Colonic mucosa (tissue), 4 donors: ENCODE measurements at regions not wholly inside any gene's neighbourhood (a gene's known extent, or its start where the extent isn't known, plus 50 kb on each side); places are given as distances from the start of the nearest gene placed in this dataset.

Source experiments
- DNase-seq: peaks from one replicate; pipeline ENCODE4 v3.0.0-alpha.2; 2020
- H3K27ac ChIP-seq: fragments of 200-600 bp; one replicate; pipeline ENCODE4 v1.8.0; 2021
- H3K27me3 ChIP-seq: fragments of 200-600 bp; one replicate; pipeline ENCODE4 v1.8.0; 2021
- H3K36me3 ChIP-seq: fragments of 200-600 bp; one replicate; pipeline ENCODE4 v1.8.0; 2021
- H3K4me1 ChIP-seq: fragments of 200-600 bp; one replicate; pipeline ENCODE4 v1.8.0; 2021; ENCODE audit warnings: mild to moderate bottlenecking
- H3K4me3 ChIP-seq: fragments of 200-600 bp; one replicate; pipeline ENCODE4 v1.8.0; 2021
- H3K9ac ChIP-seq, 2 donors: one replicate each; pipeline ENCODE4 v1.7.0; 2013; ENCODE audit warnings: control low read depth in 2 of 2, low read depth in 2 of 2, low read length in 2 of 2
- H3K9me3 ChIP-seq: fragments of 200-600 bp; one replicate; pipeline ENCODE4 v1.8.0; 2021
- intact Hi-C: fragments of 100-400 bp; cut with DNase I; formaldehyde crosslinking; loops from one replicate; pipeline ENCODE4 v1.14.1; 2022
- TF ChIP-seq, protein P1 (sequence below): fragments of 200-600 bp; IDR thresholded peaks from one replicate; pipeline ENCODE4 v1.8.0; 2022; ENCODE audit warnings: antibody characterized with exemption, mild to moderate bottlenecking
- donor health status: healthy.
- donor health status: DM: no; HTN: no; CAD: no.
- donor health status: DM: no; HTN: no; CAD: no.

DNA sequence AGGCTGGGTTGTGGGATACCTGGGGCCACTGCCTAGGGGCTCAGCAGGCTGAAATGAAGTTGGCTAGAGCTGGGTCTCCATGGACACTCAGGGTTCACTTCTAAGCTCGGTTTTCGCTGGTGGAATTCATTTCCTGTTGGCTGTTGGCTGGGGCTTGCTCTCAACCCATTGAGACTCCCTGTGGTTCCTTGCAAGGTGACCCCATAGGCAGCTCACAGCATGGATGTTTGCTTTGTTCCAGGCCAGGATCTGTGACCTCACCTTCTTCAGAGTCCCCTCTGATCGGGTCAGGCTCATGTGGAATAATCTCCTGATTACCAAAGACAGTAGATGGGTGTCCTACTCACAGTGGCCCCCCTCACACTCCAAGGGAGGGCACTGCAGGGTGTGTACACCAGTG is 229.3 kb downstream of the QKI start:
- H3K4me1 ChIP-seq, result no peaks in the 10 kb centered on the region
- H3K36me3 ChIP-seq, result no peaks in the 10 kb centered on the region
- no peak for DNase-seq
- no peak overlapping the region for H3K27ac ChIP-seq
- TF ChIP-seq, protein P1, sequence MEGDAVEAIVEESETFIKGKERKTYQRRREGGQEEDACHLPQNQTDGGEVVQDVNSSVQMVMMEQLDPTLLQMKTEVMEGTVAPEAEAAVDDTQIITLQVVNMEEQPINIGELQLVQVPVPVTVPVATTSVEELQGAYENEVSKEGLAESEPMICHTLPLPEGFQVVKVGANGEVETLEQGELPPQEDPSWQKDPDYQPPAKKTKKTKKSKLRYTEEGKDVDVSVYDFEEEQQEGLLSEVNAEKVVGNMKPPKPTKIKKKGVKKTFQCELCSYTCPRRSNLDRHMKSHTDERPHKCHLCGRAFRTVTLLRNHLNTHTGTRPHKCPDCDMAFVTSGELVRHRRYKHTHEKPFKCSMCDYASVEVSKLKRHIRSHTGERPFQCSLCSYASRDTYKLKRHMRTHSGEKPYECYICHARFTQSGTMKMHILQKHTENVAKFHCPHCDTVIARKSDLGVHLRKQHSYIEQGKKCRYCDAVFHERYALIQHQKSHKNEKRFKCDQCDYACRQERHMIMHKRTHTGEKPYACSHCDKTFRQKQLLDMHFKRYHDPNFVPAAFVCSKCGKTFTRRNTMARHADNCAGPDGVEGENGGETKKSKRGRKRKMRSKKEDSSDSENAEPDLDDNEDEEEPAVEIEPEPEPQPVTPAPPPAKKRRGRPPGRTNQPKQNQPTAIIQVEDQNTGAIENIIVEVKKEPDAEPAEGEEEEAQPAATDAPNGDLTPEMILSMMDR, result no peak
- no peak overlapping the region for H3K4me3 ChIP-seq
- no peaks in the 10 kb centered on the region for H3K27me3 ChIP-seq
- intact Hi-C loops, result no loop called here
- no peak overlapping the region for H3K9ac ChIP-seq
- H3K9me3 ChIP-seq, result no peaks in the 10 kb centered on the region

DNA sequence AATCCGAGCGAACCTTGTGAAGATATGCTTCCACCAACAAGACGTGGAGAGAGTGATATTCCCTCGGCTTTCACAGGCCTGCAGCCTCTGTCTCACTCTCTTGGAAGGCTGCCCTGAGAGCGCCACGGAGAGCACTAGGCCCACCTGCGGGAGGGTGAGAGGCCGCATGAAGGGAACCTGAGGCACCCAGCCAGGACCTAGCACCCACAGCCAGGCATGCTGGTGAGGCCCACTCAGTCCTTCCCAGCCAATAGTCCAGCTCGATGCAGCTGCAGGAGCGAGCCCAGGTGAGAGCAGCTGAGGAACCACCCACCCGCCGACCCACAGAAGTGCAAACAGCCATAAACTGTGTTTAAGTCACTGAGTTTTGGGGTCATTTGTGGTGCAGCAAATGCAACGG is 227.2 kb downstream of the QKI start:
- H3K4me3 ChIP-seq, result no peak overlapping the region
- intact Hi-C loops, result no loop called here
- H3K9ac ChIP-seq, result no peak overlapping the region
- H3K27me3 ChIP-seq, result no peaks in the 10 kb centered on the region
- no peaks in the 10 kb centered on the region for H3K36me3 ChIP-seq
- H3K27ac ChIP-seq, result no peak overlapping the region
- H3K4me1 ChIP-seq, result no peaks in the 10 kb centered on the region
- TF ChIP-seq, protein P1, result no peak
- H3K9me3 ChIP-seq, result no peaks in the 10 kb centered on the region
- DNase-seq, result no peak

DNA sequence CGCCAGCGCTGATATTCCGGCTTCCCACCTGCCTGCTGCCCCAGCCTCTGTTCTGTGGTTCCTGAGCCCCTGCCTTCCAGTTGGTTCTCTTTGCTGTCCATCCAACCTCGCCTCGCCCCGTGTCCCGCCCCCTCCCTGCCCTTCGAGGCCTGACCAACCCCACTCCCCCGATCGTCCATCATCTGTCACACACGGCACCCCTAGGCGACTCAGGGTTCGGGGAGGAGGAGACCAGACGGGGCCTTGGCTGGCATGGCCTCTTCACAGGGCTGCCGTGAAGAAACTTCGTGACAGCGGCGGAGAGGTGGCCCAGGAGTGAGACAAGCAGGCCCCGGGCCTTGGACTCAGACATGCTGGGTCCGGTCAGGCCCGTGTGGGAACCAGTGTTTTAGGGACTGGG is 226.1 kb downstream of the QKI start:
- Histone ChIP-seq H3K4me1 (no peaks in the 10 kb centered on the region), H3K27me3 (no peaks in the 10 kb centered on the region), H3K9me3 (no peaks in the 10 kb centered on the region), H3K27ac (no peak overlapping the region), H3K9ac (no peak overlapping the region), H3K36me3 (no peaks in the 10 kb centered on the region), H3K4me3 (no peak overlapping the region)
- intact Hi-C loops, result no loop called here
- no peak for DNase-seq
- TF ChIP-seq, protein P1, result no peak

DNA sequence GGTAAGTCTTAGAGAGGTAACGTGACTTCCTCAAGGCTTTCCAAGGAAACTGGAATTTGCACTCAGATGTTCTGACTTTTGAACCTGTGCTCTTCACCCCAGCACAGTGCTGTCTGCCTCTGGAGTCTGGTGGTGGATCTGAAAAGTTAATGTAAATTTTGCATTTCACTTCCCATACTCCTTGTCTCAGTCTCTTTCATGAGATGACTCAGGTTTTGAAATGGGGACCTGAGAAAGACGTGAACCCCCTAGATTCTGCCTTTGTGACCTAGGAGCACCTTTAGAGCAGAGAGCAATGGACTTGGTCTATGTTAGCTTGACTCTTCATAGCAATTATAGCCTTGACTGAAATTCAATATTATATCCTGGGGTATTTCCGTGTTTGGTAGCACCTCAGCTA is 223.0 kb downstream of the QKI start:
- intact Hi-C loops, result no loop called here
- Histone ChIP-seq H3K4me1 (no peaks in the 10 kb centered on the region), H3K27me3 (no peaks in the 10 kb centered on the region), H3K9ac (no peak overlapping the region), H3K36me3 (no peaks in the 10 kb centered on the region), H3K9me3 (no peaks in the 10 kb centered on the region), H3K27ac (no peak overlapping the region), H3K4me3 (no peak overlapping the region)
- TF ChIP-seq, protein P1, result no peak
- no peak for DNase-seq

DNA sequence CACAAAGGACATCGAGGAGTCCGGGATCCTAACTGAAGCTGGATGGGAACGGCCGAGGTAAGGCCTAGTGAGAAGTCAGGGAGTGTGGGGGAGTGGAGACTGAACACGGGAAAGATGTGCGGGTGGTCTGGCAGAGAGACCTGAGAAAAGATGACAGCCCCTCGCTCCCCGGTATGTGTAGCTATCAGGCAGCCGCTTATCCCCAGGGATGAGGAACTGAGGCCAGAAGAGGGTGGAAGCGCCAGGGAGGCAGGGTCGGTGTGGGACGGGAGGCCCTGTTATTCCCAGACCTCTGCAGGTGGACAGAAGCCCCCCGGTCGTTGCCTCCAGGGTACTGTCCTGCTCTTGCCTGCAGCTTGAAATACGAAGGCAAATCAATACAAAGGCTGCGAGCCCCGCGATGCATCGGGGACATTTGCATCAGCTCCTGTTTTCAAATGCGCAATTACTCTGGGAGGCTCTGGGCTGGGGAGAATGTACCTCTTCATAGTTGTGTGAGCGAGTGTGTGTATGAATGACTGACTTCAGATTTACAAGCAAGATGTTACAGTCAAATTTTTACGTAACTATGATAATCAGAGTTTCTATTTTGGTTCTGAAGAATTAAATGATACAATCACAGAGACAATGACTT is 221.3 kb downstream of the QKI start:
- no peak overlapping the region for H3K4me3 ChIP-seq
- H3K27ac ChIP-seq, result no peak overlapping the region
- peaks cover 4% of the 10 kb centered on the region for H3K27me3 ChIP-seq
- no peaks in the 10 kb centered on the region for H3K36me3 ChIP-seq
- H3K4me1 ChIP-seq, result no peaks in the 10 kb centered on the region
- intact Hi-C loops, result no loop called here
- H3K9me3 ChIP-seq, result no peaks in the 10 kb centered on the region
- TF ChIP-seq, protein P1, result no peak
- H3K9ac ChIP-seq, result no peak overlapping the region
- no peak for DNase-seq
